Ecto neural progenitor cell (in vitro differentiated cells): ENCODE measurements at regions not wholly inside any gene's neighbourhood (a gene's known extent, or its start where the extent isn't known, plus 50 kb on each side); places are given as distances from the start of the nearest gene placed in this dataset.

ENCODE experiments used
- DNase-seq: peaks from one replicate; pipeline ENCODE4 v3.0.0-alpha.2; 2018; ENCODE audit warnings: low spot score

- DNase-seq, result no peak
Observed at GRCh38 chr13:105928048-105928447, 607.4 kb downstream of the EFNB2 start.

GRCh38 chr13:105925496-105925895 lies 610.0 kb downstream of the EFNB2 start:
- DNase-seq, result no peak

GRCh38 chr13:105921711-105922110 lies 613.8 kb downstream of the EFNB2 start:
- no peak for DNase-seq

GRCh38 chr13:105920370-105920769 lies 615.1 kb downstream of the EFNB2 start:
- peak; percentile 51 for DNase-seq

- no peak for DNase-seq
Observed at GRCh38 chr13:105918842-105919741, 616.4 kb downstream of the EFNB2 start.

- no peak for DNase-seq
Observed at GRCh38 chr13:105915146-105915850, 620.2 kb downstream of the EFNB2 start.

- no peak for DNase-seq
Observed at GRCh38 chr13:105914291-105915036, 621.0 kb downstream of the EFNB2 start.

- DNase-seq, result no peak
Observed at GRCh38 chr13:105908586-105908985, 626.9 kb downstream of the EFNB2 start.

GRCh38 chr13:105907319-105908019 lies 628.0 kb downstream of the EFNB2 start:
- DNase-seq, result no peak

GRCh38 chr13:105906746-105907145 lies 628.7 kb downstream of the EFNB2 start:
- no peak for DNase-seq

- DNase-seq, result no peak
Observed at GRCh38 chr13:105904034-105904742, 631.3 kb downstream of the EFNB2 start.

GRCh38 chr13:105902396-105902795 lies 633.1 kb downstream of the EFNB2 start:
- no peak for DNase-seq

- DNase-seq, result no peak
Observed at GRCh38 chr13:105897575-105897974, 637.9 kb downstream of the EFNB2 start.

- no peak for DNase-seq
Observed at GRCh38 chr13:105894697-105895096, 640.8 kb downstream of the EFNB2 start.

GRCh38 chr13:105890509-105890908 lies 645.0 kb downstream of the EFNB2 start:
- no peak for DNase-seq

- DNase-seq, result no peak
Observed at GRCh38 chr13:105878119-105878700, 657.3 kb downstream of the EFNB2 start.

- no peak for DNase-seq
Observed at GRCh38 chr13:105874814-105875213, 660.6 kb downstream of the EFNB2 start.

- DNase-seq, result no peak
Observed at GRCh38 chr13:105871768-105872167, 663.7 kb downstream of the EFNB2 start.

GRCh38 chr13:105871326-105871725 lies 664.1 kb downstream of the EFNB2 start:
- DNase-seq, result no peak

- DNase-seq, result no peak
Observed at GRCh38 chr13:105863300-105863920, 672.1 kb downstream of the EFNB2 start.
